H1 (cell line): ENCODE measurements at regions not wholly inside any gene's neighbourhood (a gene's known extent, or its start where the extent isn't known, plus 50 kb on each side); places are given as distances from the start of the nearest gene placed in this dataset.

Experiments
- CTCF ChIA-PET: fragments of 300-600 bp; sonication (Branson Sonifier 250); formaldehyde crosslinking; loops from one replicate; lab custom pipeline; 2021; ENCODE audit not compliant: partially characterized antibody; lab: Charles Lee
- POLR2A ChIA-PET: fragments of 300-600 bp; sonication (Branson Sonifier 250); formaldehyde crosslinking; loops from one replicate; lab custom pipeline; 2021; ENCODE audit warnings: inconsistent platforms; ENCODE audit not compliant: partially characterized antibody; lab: Charles Lee
- DNase-seq, 2 experiments: peaks; one replicate each; pipeline versions ENCODE4 v3.0.0 to v3.0.0-alpha.2; 2010 to 2022; ENCODE audit warnings: low spot score in 2 of 2, low read depth in 1 of 2, mixed read lengths in 1 of 2
- FAIRE-seq: peaks from 2 replicates; lab custom pipeline; 2011; peaks lifted over from hg19 to GRCh38; lab: Jason Lieb, UNC
- H2AFZ ChIP-seq: 2 replicates; pipeline ENCODE4 v1.8.1; 2012; ENCODE audit warnings: low read length, inconsistent platforms
- H2AK5ac ChIP-seq: 2 replicates; pipeline ENCODE4 v1.6.1; 2013; ENCODE audit warnings: low read depth, low read length
- H2BK120ac ChIP-seq: replicated peaks from 2 replicates; pipeline ENCODE3; 2013; ENCODE audit warnings: low read depth, low read length, inconsistent platforms
- H2BK12ac ChIP-seq: 2 replicates; pipeline ENCODE4 v1.6.1; 2013; ENCODE audit warnings: low read depth, low read length
- H2BK15ac ChIP-seq: 2 replicates; pipeline ENCODE4 v1.6.1; 2013; ENCODE audit warnings: low read length
- H2BK20ac ChIP-seq: 2 replicates; pipeline ENCODE4 v1.6.1; 2013; ENCODE audit warnings: low read length
- H2BK5ac ChIP-seq: 2 replicates; pipeline ENCODE4 v1.6.1; 2013; ENCODE audit warnings: low read depth, low read length
- H3K14ac ChIP-seq: 2 replicates; pipeline ENCODE4 v1.6.1; 2013; ENCODE audit warnings: inconsistent platforms; ENCODE audit not compliant: insufficient read length
- H3K18ac ChIP-seq: 2 replicates; pipeline ENCODE4 v1.6.1; 2013; ENCODE audit warnings: low read length; ENCODE audit errors: extremely low read depth
- H3K23ac ChIP-seq: 2 replicates; pipeline ENCODE4 v1.6.1; 2013; ENCODE audit warnings: inconsistent platforms; ENCODE audit not compliant: insufficient read length
- H3K23me2 ChIP-seq: 2 replicates; pipeline ENCODE4 v1.6.1; 2013; ENCODE audit warnings: low read depth, low read length
- H3K27ac ChIP-seq: 2 replicates; pipeline ENCODE4 v1.6.1; 2011; ENCODE audit warnings: low read depth, low read length, inconsistent platforms
- H3K27me3 ChIP-seq, 4 experiments: replicated peaks in 1 of 4; 1 replicate in 1 of 4; 2 replicates in 3 of 4; pipeline versions ENCODE4 v1.6.1 to v1.8.1; 2011 to 2013; ENCODE audit warnings: low read length in 3 of 4, mild to moderate bottlenecking in 3 of 4, inconsistent platforms in 2 of 4, mixed read lengths in 2 of 4, moderate library complexity in 1 of 4; ENCODE audit not compliant: control insufficient read depth in 3 of 4, insufficient read depth in 3 of 4; ENCODE audit errors: extremely low read depth in 1 of 4
- H3K36me3 ChIP-seq, 4 experiments: 2 replicates each; pipeline versions ENCODE4 v1.6.1 to v1.8.1; 2011 to 2013; ENCODE audit warnings: mild to moderate bottlenecking in 4 of 4, low read length in 3 of 4, moderate library complexity in 2 of 4, control low read depth in 1 of 4, inconsistent platforms in 1 of 4; ENCODE audit not compliant: insufficient read depth in 4 of 4, control insufficient read depth in 2 of 4
- H3K4ac ChIP-seq: replicated peaks from 2 replicates; pipeline ENCODE3; 2013; ENCODE audit warnings: low read length, low read depth, mixed read lengths, inconsistent platforms; ENCODE audit not compliant: insufficient read length
- H3K4me1 ChIP-seq, 4 experiments: replicated peaks in 1 of 4; 1 replicate in 1 of 4; 2 replicates in 3 of 4; pipeline versions ENCODE4 v1.6.1 to v1.8.1; 2011 to 2013; ENCODE audit warnings: low read length in 3 of 4, inconsistent platforms in 2 of 4, mixed read lengths in 1 of 4; ENCODE audit not compliant: insufficient read depth in 4 of 4, control insufficient read depth in 3 of 4
- H3K4me2 ChIP-seq, 2 experiments: 2 replicates each; pipeline versions ENCODE4 v1.6.1 to v1.8.1; 2011 to 2013; ENCODE audit warnings: low read depth in 2 of 2, low read length in 2 of 2, control low read depth in 1 of 2, inconsistent platforms in 1 of 2, mild to moderate bottlenecking in 1 of 2; ENCODE audit not compliant: insufficient read depth in 1 of 2
- H3K4me3 ChIP-seq, 4 experiments: fragments of 200-600, 300-600 bp in 1 of 4; sonication (generic), shearing (Covaris generic), sonication (Bioruptor Twin) in 1 of 4; 2 replicates each; pipeline versions ENCODE4 v1.5.1 to v1.8.1; 2011 to 2016; ENCODE audit warnings: low read length in 4 of 4, low read depth in 3 of 4, control low read depth in 2 of 4, inconsistent platforms in 2 of 4, mild to moderate bottlenecking in 2 of 4, mixed read lengths in 1 of 4, moderate library complexity in 1 of 4; ENCODE audit not compliant: insufficient read depth in 2 of 4; ENCODE audit errors: extremely low read depth in 1 of 4
- H3K56ac ChIP-seq: replicated peaks from 2 replicates; pipeline ENCODE3; 2013; ENCODE audit warnings: low read depth, mild to moderate bottlenecking, mixed read lengths, low read length, inconsistent platforms; ENCODE audit not compliant: insufficient read length
- H3K79me1 ChIP-seq: 2 replicates; pipeline ENCODE4 v1.6.1; 2013; ENCODE audit warnings: low read depth, low read length, control low read depth
- H3K79me2 ChIP-seq, 2 experiments: 2 replicates each; pipeline versions ENCODE4 v1.6.1 to v1.8.1; 2012 to 2013; ENCODE audit warnings: low read length in 2 of 2, mild to moderate bottlenecking in 2 of 2, inconsistent platforms in 1 of 2; ENCODE audit not compliant: insufficient read depth in 2 of 2, control insufficient read depth in 1 of 2
- H3K9ac ChIP-seq, 4 experiments: replicated peaks in 1 of 4; 1 replicate in 1 of 4; 2 replicates in 3 of 4; pipeline versions ENCODE4 v1.6.1 to v1.8.1; 2011 to 2013; ENCODE audit warnings: low read depth in 3 of 4, low read length in 3 of 4, control low read depth in 2 of 4, mild to moderate bottlenecking in 2 of 4, moderate library complexity in 2 of 4, inconsistent platforms in 1 of 4; ENCODE audit errors: extremely low read depth in 1 of 4
- H3K9me3 ChIP-seq, 2 experiments: 2 replicates each; pipeline versions ENCODE4 v1.6.1 to v1.8.1; 2012 to 2013; ENCODE audit warnings: mild to moderate bottlenecking in 2 of 2, moderate library complexity in 2 of 2, control low read depth in 1 of 2, inconsistent platforms in 1 of 2, low read depth in 1 of 2, low read length in 1 of 2, mixed read lengths in 1 of 2; ENCODE audit not compliant: insufficient read depth in 2 of 2
- H4K20me1 ChIP-seq, 2 experiments: replicated peaks in 1 of 2; 2 replicates each; pipeline versions ENCODE3 to v1.8.1; 2011 to 2013; ENCODE audit warnings: inconsistent platforms in 2 of 2, low read length in 2 of 2, mild to moderate bottlenecking in 1 of 2; ENCODE audit not compliant: insufficient read depth in 2 of 2, control insufficient read depth in 1 of 2
- H4K5ac ChIP-seq: 2 replicates; pipeline ENCODE4 v1.6.1; 2013; ENCODE audit warnings: low read length, low read depth, mixed read lengths, inconsistent platforms; ENCODE audit not compliant: insufficient read length
- H4K8ac ChIP-seq: 2 replicates; pipeline ENCODE4 v1.8.0; 2013; ENCODE audit warnings: mild to moderate bottlenecking, moderate library complexity, low read length, inconsistent platforms; ENCODE audit not compliant: insufficient read depth; ENCODE audit errors: extremely low read depth
- H4K91ac ChIP-seq: replicated peaks from 2 replicates; pipeline ENCODE3; 2013; ENCODE audit warnings: low read length, mixed read lengths, inconsistent platforms; ENCODE audit not compliant: insufficient read length
- CBX5 ChIP-seq: fragments of 300-800, 300-1000 bp; sonication (generic); IDR thresholded peaks from 2 replicates; pipeline ENCODE4 v1.7.1; 2016; ENCODE audit warnings: antibody characterized with exemption, low read length, low read depth
- CHD1 ChIP-seq: IDR thresholded peaks from 2 replicates; pipeline ENCODE4 v1.6.1; 2012; ENCODE audit warnings: low read depth, low read length, improper control_type of control experiment
- CREB1 ChIP-seq: IDR thresholded peaks from 2 replicates; pipeline ENCODE4 v1.6.1; 2012; ENCODE audit warnings: inconsistent platforms
- FOSL1 ChIP-seq: IDR thresholded peaks from 2 replicates; pipeline ENCODE4 v1.6.1; 2011; ENCODE audit warnings: mild to moderate bottlenecking, low read depth, low read length, moderate library complexity; ENCODE audit not compliant: insufficient read depth
- GABPA ChIP-seq: IDR thresholded peaks from 2 replicates; pipeline ENCODE4 v1.6.1; 2011; ENCODE audit warnings: mild to moderate bottlenecking, low read length, moderate library complexity, borderline replicate concordance; ENCODE audit not compliant: insufficient read depth
- KDM1A ChIP-seq: fragments of 200-600, 300-600 bp; sonication (generic); IDR thresholded peaks from 2 replicates; pipeline ENCODE4 v1.7.1; 2016; ENCODE audit warnings: mild to moderate bottlenecking, low read length, borderline replicate concordance
- POLR2A ChIP-seq, 2 experiments: IDR thresholded peaks; 1 replicate in 1 of 2; 2 replicates in 1 of 2; pipeline ENCODE4 v1.6.1; 2011; ENCODE audit warnings: low read depth in 2 of 2, low read length in 2 of 2, mild to moderate bottlenecking in 2 of 2; ENCODE audit errors: control extremely low read depth in 1 of 2
- RXRA ChIP-seq: IDR thresholded peaks from 2 replicates; pipeline ENCODE4 v1.6.1; 2011; ENCODE audit warnings: low read depth, mild to moderate bottlenecking, low read length, moderate library complexity; ENCODE audit not compliant: insufficient read depth
- SRF ChIP-seq: IDR thresholded peaks from 2 replicates; pipeline ENCODE4 v1.6.1; 2011; ENCODE audit warnings: mild to moderate bottlenecking, low read depth, low read length, moderate library complexity
- TAF1 ChIP-seq: IDR thresholded peaks from 2 replicates; pipeline ENCODE4 v1.6.1; 2011; ENCODE audit warnings: mild to moderate bottlenecking, low read depth, low read length
- TAF7 ChIP-seq: optimal IDR thresholded peaks from 2 replicates; pipeline ENCODE3; 2011; ENCODE audit warnings: low read depth, mild to moderate bottlenecking, inconsistent platforms, low read length, moderate library complexity, borderline replicate concordance
- WGBS, 2 experiments: shearing (Covaris generic) in 1 of 2; methylation state at CpG; one replicate each; pipeline versions ENCODE4 v1.1.6 to v1.1.7; 2013 to 2015; ENCODE audit warnings: low lambda C conversion rate in 2 of 2, mixed read lengths in 2 of 2, inconsistent platforms in 1 of 2, low coverage in 1 of 2, missing lambda C conversion rate in 1 of 2; ENCODE audit not compliant: insufficient replicate concordance in 2 of 2, insufficient coverage in 1 of 2, insufficient read length in 1 of 2; ENCODE audit errors: extremely low coverage in 1 of 2, missing lambda C conversion rate in 1 of 2; 5-methylcytosine and 5-hydroxymethylcytosine counted together

DNA sequence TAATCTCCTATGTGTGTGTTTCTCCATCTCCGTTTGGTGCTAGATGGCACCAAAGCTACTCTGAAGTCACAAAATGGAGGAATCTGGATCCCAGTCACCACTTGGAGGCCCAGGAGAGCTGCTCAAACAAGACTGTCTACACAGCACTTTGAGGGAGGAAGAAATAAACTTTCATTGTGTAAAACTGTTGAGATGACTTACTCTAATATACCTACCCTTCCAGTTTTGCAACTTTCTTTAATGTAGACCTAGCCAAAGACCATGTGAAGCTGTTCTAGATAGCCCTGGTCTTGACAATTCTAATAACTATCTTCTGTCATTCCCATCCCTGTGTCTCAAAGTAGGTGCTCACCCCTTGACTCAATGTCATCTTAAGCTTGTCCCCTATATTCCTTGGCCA is 52.8 kb upstream of the TAB3 start:
- FAIRE-seq = no peak
- H2BK12ac ChIP-seq = no peak overlapping the region
- no peak overlapping the region for H2BK15ac ChIP-seq
- H3K18ac ChIP-seq = no peak overlapping the region
- H2BK5ac ChIP-seq = no peak overlapping the region
- no peaks in the 10 kb centered on the region for H3K9me3 ChIP-seq
- no peak overlapping the region for H3K9ac ChIP-seq
- H4K8ac ChIP-seq = no peak overlapping the region
- no peak for TF ChIP-seq TAF1
- no peak for TF ChIP-seq TAF7
- no peak for TF ChIP-seq CBX5
- no peak for TF ChIP-seq SRF
- TF ChIP-seq KDM1A = no peak
- TF ChIP-seq CHD1 = no peak
- TF ChIP-seq CREB1 = no peak
- TF ChIP-seq POLR2A (IDR thresholded peaks at IDR 0.05; ENCODE audit: control extremely low read depth in 1 of 2, low read depth in 2 of 2, low read length in 2 of 2) = no peak
- no peak for TF ChIP-seq RXRA
- no peak for TF ChIP-seq FOSL1
- no peak for TF ChIP-seq GABPA
- no peaks in the 10 kb centered on the region for H3K27me3 ChIP-seq
- H3K14ac ChIP-seq = no peak overlapping the region
- CTCF ChIA-PET = no interaction called here
- POLR2A ChIA-PET = no interaction called here
- H4K5ac ChIP-seq = no peak overlapping the region
- H3K23me2 ChIP-seq = no peaks in the 10 kb centered on the region
- H2BK20ac ChIP-seq = no peak overlapping the region
- no peak overlapping the region for H3K23ac ChIP-seq
- H3K56ac ChIP-seq = no peak overlapping the region
- no peak overlapping the region for H2AK5ac ChIP-seq
- no peaks in the 10 kb centered on the region for H3K36me3 ChIP-seq
- H3K27ac ChIP-seq = no peak overlapping the region
- no peak for DNase-seq
- H3K4me2 ChIP-seq = no peak overlapping the region
- H2AFZ ChIP-seq = no peak overlapping the region
- no peaks in the 10 kb centered on the region for H3K79me1 ChIP-seq
- H3K4me3 ChIP-seq = no peak overlapping the region
- H3K4ac ChIP-seq = no peak overlapping the region
- H4K91ac ChIP-seq = no peak overlapping the region
- 90% methylated on average over 1 of the region's 1 CpG; no CpG with 5 or more reads in 1 of the 2 experiments for WGBS, 2 experiments
- no peaks in the 10 kb centered on the region for H4K20me1 ChIP-seq
- no peaks in the 10 kb centered on the region for H3K79me2 ChIP-seq
- no peak overlapping the region for H2BK120ac ChIP-seq
- H3K4me1 ChIP-seq = no peaks in the 10 kb centered on the region
